Activated CD4-positive, alpha-beta T cell treated with anti-CD3 and anti-CD28 coated beads, Interleukin-2, amount 10 ng/mL, durations not matched to agents 7 days and 5 days (primary cell): ENCODE measurements at regions not wholly inside any gene's neighbourhood (a gene's known extent, or its start where the extent isn't known, plus 50 kb on each side); places are given as distances from the start of the nearest gene placed in this dataset.

ENCODE experiments used
- CTCF ChIA-PET: fragments of 350-600 bp; sonication (Branson Sonifier 250); formaldehyde crosslinking; loops from one replicate; lab custom pipeline; 2021; ENCODE audit warnings: antibody characterized with exemption; lab: Charles Lee
- POLR2A ChIA-PET: fragments of 350-600 bp; sonication (Branson Sonifier 250); formaldehyde crosslinking; loops from one replicate; lab custom pipeline; 2021; ENCODE audit warnings: antibody characterized with exemption; lab: Charles Lee
- DNase-seq: peaks from one replicate; pipeline ENCODE4 v3.0.0-alpha.2; 2020
- H3K27ac Mint-ChIP-seq: one replicate; pipeline ENCODE4 v1.8.0; 2021; ENCODE audit warnings: mild to moderate bottlenecking, moderate library complexity, mixed read lengths
- H3K27me3 Mint-ChIP-seq: one replicate; pipeline ENCODE4 v1.8.0; 2021; ENCODE audit warnings: mixed read lengths
- H3K36me3 Mint-ChIP-seq: one replicate; pipeline ENCODE4 v1.8.0; 2021; ENCODE audit warnings: low read depth, mixed read lengths
- H3K4me1 Mint-ChIP-seq: one replicate; pipeline ENCODE4 v1.8.0; 2021; ENCODE audit warnings: mixed read lengths
- H3K4me3 Mint-ChIP-seq: one replicate; pipeline ENCODE4 v1.8.0; 2021; ENCODE audit warnings: mild to moderate bottlenecking, moderate library complexity, mixed read lengths
- H3K9me3 Mint-ChIP-seq: one replicate; pipeline ENCODE4 v1.8.0; 2021; ENCODE audit warnings: mixed read lengths

DNA sequence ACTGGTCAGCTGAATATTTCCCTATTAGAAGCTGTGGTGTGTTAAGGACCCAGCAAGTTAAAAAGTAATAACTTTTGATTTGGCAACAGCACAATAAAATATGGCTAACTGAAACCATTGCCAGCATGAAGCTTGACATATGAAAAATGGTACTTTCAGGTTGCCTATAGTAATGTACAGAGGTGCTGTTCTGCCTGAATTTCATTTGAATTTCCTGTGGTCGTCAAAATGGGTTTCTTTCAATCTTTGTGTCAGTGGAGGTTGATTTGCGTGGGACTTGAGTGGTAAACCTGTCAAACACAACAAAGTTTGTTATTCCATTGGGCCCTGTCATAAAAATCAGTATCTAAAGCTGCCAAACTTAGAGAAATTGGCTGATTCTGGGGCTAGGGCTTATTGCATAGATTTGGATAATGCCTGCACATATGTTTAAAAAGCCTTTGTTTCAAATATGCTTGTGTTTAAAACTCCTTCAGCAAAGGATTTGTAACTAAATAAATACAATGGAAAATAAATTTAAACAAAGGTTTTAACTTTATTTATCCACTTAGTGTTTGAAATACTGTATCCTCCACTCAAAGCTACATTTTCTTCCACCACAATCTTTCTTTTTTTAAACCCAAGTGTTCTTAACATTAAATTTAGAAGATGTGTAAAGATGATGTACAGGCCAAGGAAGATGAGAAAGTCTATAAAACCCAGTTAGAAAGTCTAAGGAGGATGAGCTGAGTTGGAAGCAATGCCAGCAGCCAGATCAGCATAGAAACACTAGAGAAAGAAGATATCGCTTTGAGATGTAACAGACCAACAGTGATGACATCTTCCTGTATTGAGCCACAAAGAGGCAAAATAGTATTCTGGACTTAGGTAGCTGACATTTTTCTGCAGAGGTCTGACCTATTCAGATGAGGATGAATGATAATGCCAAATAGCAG is 134.8 kb upstream of the GIMD1 start:
- no peaks in the 10 kb centered on the region for H3K9me3 Mint-ChIP-seq

DNA sequence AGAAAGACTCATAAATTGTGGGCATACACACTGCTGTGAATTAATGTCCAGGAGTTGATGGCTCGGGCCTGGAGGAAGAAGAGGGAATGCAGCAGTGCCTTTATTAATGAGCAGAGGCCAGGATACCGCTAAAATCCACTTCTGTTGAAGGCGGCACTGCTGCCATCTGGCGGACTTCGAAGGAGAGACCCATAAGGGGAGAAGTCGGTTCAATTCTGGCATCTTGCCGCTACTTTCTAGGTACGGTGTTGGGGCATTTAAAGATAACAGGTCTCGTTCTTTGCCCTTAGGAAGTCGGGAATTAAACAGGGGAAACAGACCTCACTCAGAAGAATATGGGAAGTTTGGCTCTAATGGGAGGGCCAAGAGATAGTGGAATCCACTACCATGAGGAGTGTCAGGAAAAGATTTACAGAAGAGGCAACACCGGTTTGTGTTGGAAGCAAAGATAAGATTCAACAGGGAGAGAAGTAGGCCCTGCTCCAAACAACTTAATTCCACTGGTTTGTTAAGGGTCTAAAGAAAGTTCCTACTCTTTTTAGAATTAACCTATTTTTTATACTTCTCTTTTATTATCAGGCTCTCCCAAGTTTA is 133.6 kb upstream of the GIMD1 start:
- Mint-ChIP-seq H3K36me3 (no peaks in the 10 kb centered on the region), H3K27ac (no peak overlapping the region), H3K9me3 (no peaks in the 10 kb centered on the region), H3K4me1 (no peaks in the 10 kb centered on the region), H3K4me3 (no peak overlapping the region), H3K27me3 (peaks cover 3% of the 10 kb centered on the region)
- ChIA-PET POLR2A (no interaction called here), CTCF (no interaction called here)
- peak; percentile 31 for DNase-seq

More for the DNA sequence above, 134.8 kb upstream of the GIMD1 start:
- H3K36me3 Mint-ChIP-seq = no peaks in the 10 kb centered on the region
- CTCF ChIA-PET = no interaction called here
- POLR2A ChIA-PET = no interaction called here
- H3K27me3 Mint-ChIP-seq = peaks cover 3% of the 10 kb centered on the region
- H3K27ac Mint-ChIP-seq = no peak overlapping the region
- no peak for DNase-seq
- H3K4me1 Mint-ChIP-seq = no peaks in the 10 kb centered on the region
- no peak overlapping the region for H3K4me3 Mint-ChIP-seq

GRCh38 chr4:106497271-106497670 is 128.7 kb upstream of the GIMD1 start:
- DNase-seq = no peak
- Mint-ChIP-seq H3K36me3 (no peaks in the 10 kb centered on the region), H3K4me3 (no peak overlapping the region), H3K27me3 (peaks cover 2% of the 10 kb centered on the region), H3K4me1 (no peaks in the 10 kb centered on the region), H3K9me3 (no peaks in the 10 kb centered on the region), H3K27ac (no peak overlapping the region)
- ChIA-PET CTCF (no interaction called here), POLR2A (no interaction called here)

DNA sequence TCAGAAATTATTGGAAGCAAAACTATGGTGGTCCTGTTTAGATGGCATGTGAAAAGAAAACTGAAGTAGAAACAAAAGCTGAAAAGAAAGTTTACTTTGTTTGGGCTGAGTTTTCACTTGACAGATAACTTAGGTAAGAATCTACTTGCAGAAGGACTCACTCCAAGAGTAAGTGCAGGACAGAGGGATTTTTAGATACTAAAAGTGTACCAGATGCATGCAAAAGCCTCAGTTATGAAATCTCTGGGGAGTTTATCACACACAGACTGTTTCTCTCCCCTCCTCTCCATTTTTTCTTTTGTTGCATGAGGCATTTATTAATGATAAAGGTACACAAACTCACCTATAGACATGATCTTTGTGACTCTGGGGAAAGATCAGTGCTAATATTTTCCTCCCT is 127.5 kb upstream of the GIMD1 start:
- Mint-ChIP-seq H3K27me3 (no peaks in the 10 kb centered on the region), H3K4me3 (no peak overlapping the region), H3K9me3 (no peaks in the 10 kb centered on the region), H3K27ac (no peak overlapping the region), H3K4me1 (no peaks in the 10 kb centered on the region), H3K36me3 (no peaks in the 10 kb centered on the region)
- ChIA-PET POLR2A (no interaction called here), CTCF (no interaction called here)
- DNase-seq = no peak

GRCh38 chr4:106495476-106495875 is 126.9 kb upstream of the GIMD1 start:
- Mint-ChIP-seq H3K4me1 (no peaks in the 10 kb centered on the region), H3K27ac (no peak overlapping the region), H3K27me3 (no peaks in the 10 kb centered on the region), H3K9me3 (no peaks in the 10 kb centered on the region), H3K4me3 (no peak overlapping the region), H3K36me3 (no peaks in the 10 kb centered on the region)
- ChIA-PET POLR2A (no interaction called here), CTCF (no interaction called here)
- DNase-seq = no peak

- no peak overlapping the region for H3K27ac Mint-ChIP-seq
- H3K4me3 Mint-ChIP-seq = no peak overlapping the region
- H3K4me1 Mint-ChIP-seq = no peaks in the 10 kb centered on the region
- no peaks in the 10 kb centered on the region for H3K36me3 Mint-ChIP-seq
- POLR2A ChIA-PET = no interaction called here
- H3K9me3 Mint-ChIP-seq = no peaks in the 10 kb centered on the region
- DNase-seq = no peak
- CTCF ChIA-PET = no interaction called here
- no peaks in the 10 kb centered on the region for H3K27me3 Mint-ChIP-seq
Observed at GRCh38 chr4:106494066-106494465, 125.5 kb upstream of the GIMD1 start.

- Mint-ChIP-seq H3K9me3 (no peaks in the 10 kb centered on the region), H3K36me3 (no peaks in the 10 kb centered on the region), H3K4me3 (no peak overlapping the region), H3K27ac (no peak overlapping the region), H3K4me1 (no peaks in the 10 kb centered on the region), H3K27me3 (no peaks in the 10 kb centered on the region)
- CTCF ChIA-PET = interaction anchor here (0.5 kb wide), 1 partner anchor 1251 kb away, joined by 3 read pairs; no protein-coding TSS in a partner anchor
- no peak for DNase-seq
- POLR2A ChIA-PET = no interaction called here
Observed at GRCh38 chr4:106493086-106493485, 124.5 kb upstream of the GIMD1 start.

DNA sequence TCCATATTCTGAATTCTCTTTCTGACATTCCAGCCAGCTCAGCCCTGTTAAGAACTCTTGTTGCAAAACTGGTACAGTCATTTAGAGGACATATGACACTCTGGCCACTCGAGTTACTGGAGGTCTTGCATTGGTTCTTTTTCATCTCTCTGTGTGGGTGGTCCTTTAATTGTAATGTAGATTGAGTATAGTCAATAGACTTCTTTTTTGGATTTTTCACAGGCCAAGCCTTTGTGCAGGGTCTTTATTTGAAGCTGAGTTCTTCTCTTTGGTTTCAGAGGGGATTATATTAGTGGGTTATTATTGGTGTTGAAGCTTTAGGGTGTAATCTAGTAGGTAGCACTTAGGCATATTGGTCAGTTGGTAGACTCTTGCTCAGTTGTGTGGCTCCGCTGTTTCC is 118.0 kb upstream of the GIMD1 start:
- no peaks in the 10 kb centered on the region for H3K27me3 Mint-ChIP-seq
- no peak overlapping the region for H3K27ac Mint-ChIP-seq
- ChIA-PET POLR2A (no interaction called here), CTCF (no interaction called here)
- no peaks in the 10 kb centered on the region for H3K9me3 Mint-ChIP-seq
- DNase-seq = no peak
- H3K4me1 Mint-ChIP-seq = no peaks in the 10 kb centered on the region
- H3K36me3 Mint-ChIP-seq = no peaks in the 10 kb centered on the region
- H3K4me3 Mint-ChIP-seq = no peak overlapping the region

GRCh38 chr4:106481801-106482200 is 113.2 kb upstream of the GIMD1 start:
- ChIA-PET CTCF (no interaction called here), POLR2A (no interaction called here)
- Mint-ChIP-seq H3K27ac (no peak overlapping the region), H3K9me3 (no peaks in the 10 kb centered on the region), H3K27me3 (no peaks in the 10 kb centered on the region), H3K4me3 (no peak overlapping the region), H3K36me3 (no peaks in the 10 kb centered on the region), H3K4me1 (no peaks in the 10 kb centered on the region)
- DNase-seq = no peak

- DNase-seq = no peak
- H3K4me1 Mint-ChIP-seq = no peaks in the 10 kb centered on the region
- no peak overlapping the region for H3K4me3 Mint-ChIP-seq
- CTCF ChIA-PET = no interaction called here
- no peaks in the 10 kb centered on the region for H3K9me3 Mint-ChIP-seq
- no peak overlapping the region for H3K27ac Mint-ChIP-seq
- H3K36me3 Mint-ChIP-seq = no peaks in the 10 kb centered on the region
- H3K27me3 Mint-ChIP-seq = no peaks in the 10 kb centered on the region
- POLR2A ChIA-PET = no interaction called here
Observed at GRCh38 chr4:106478152-106478551, 109.6 kb upstream of the GIMD1 start.

GRCh38 chr4:106476741-106477140 is 108.2 kb upstream of the GIMD1 start:
- no peaks in the 10 kb centered on the region for H3K9me3 Mint-ChIP-seq
- no peak overlapping the region for H3K27ac Mint-ChIP-seq
- POLR2A ChIA-PET = no interaction called here
- no peak for DNase-seq
- H3K4me1 Mint-ChIP-seq = no peaks in the 10 kb centered on the region
- no peaks in the 10 kb centered on the region for H3K27me3 Mint-ChIP-seq
- CTCF ChIA-PET = no interaction called here
- H3K36me3 Mint-ChIP-seq = no peaks in the 10 kb centered on the region
- no peak overlapping the region for H3K4me3 Mint-ChIP-seq

GRCh38 chr4:106473515-106473914 is 104.9 kb upstream of the GIMD1 start:
- Mint-ChIP-seq H3K9me3 (no peaks in the 10 kb centered on the region), H3K27me3 (no peaks in the 10 kb centered on the region), H3K27ac (no peak overlapping the region), H3K4me3 (no peak overlapping the region), H3K4me1 (no peaks in the 10 kb centered on the region), H3K36me3 (no peaks in the 10 kb centered on the region)
- ChIA-PET CTCF (interaction anchor here (0.7 kb wide), 1 partner anchor 42 kb away, joined by 3 read pairs; no protein-coding TSS in a partner anchor), POLR2A (no interaction called here)
- no peak for DNase-seq

GRCh38 chr4:106471151-106471550 is 102.6 kb upstream of the GIMD1 start:
- Mint-ChIP-seq H3K9me3 (no peaks in the 10 kb centered on the region), H3K36me3 (no peaks in the 10 kb centered on the region), H3K4me1 (no peaks in the 10 kb centered on the region), H3K27me3 (no peaks in the 10 kb centered on the region), H3K4me3 (no peak overlapping the region), H3K27ac (no peak overlapping the region)
- ChIA-PET POLR2A (no interaction called here), CTCF (no interaction called here)
- no peak for DNase-seq
